ENCODE measurements at regions not wholly inside any gene's neighbourhood (a gene's known extent, or its start where the extent isn't known, plus 50 kb on each side); places are given as distances from the start of the nearest gene placed in this dataset.

DNA sequence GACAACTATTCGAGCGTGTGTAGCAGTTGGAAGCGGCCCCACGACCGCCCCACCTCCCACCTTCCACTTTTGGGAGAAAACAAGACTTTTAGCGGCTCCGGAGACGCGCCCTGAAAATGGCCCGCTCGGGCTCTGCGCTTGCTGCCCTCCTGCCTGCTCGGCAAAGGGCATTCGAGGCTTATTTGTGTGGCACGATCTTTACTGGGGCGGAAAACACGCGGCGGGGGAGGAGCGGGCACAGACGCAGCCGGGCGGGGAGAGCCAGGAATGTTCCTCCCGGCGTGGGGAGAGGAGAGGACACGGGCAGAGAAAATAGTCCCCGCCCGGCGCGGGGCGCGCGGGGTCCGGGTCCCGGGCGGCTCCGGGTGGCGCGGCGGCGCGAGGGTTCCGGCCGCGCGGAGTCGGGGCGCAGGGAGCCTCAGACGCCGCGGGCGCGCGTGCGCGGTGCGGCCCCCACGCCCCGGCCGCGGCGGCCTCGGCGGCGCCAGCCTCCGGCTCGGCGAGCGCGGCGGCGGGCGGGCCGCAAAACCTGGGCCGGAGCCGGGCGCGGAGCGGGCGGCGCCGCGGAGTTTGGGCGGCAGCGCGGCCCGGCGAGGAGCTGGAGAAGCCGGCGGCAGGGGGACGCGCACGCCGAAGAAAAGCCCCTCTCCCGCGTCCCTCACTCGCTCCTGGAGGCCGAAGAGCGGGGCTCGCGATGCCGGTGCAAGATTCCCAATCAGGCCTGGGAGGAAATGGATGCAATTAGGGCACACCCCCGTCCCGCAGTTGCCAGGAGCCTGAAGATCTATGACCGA lies 90.0 kb upstream of the ARID1B start:
- CTCF ChIA-PET: no interaction called here
- peak overlapping the region; percentile 91 for H3K4me2 ChIP-seq (ENCODE audit: low read length)
- peak overlapping the region; percentile 95 for H3K27ac ChIP-seq (ENCODE audit: low read depth, low read length)
- no peaks in the 10 kb centered on the region for H3K27me3 ChIP-seq (ENCODE audit: insufficient read depth, low read length)
- no peaks in the 10 kb centered on the region for H3K9me2 ChIP-seq (ENCODE audit: insufficient read depth)
- DNase-seq (ENCODE audit: low read depth, low spot score) (peak; percentile 40), ATAC-seq (peak; percentile 87)
- intact Hi-C loops (cut with micrococcal nuclease): loop anchor here (1.0 to 5.0 kb wide), 2 partner anchors 35 to 90 kb away; partner anchors contain the start of gene ARID1B
- no peaks in the 10 kb centered on the region for H3K79me2 ChIP-seq (ENCODE audit: insufficient read depth, low read length)
- peak overlapping the region; percentile 65 to 72 for H3K4me3 ChIP-seq (replicated peaks in 1 of 2; ENCODE audit: low read depth in 1 of 2, low read length in 2 of 2)
- H3K9ac ChIP-seq (ENCODE audit: low read length): peak overlapping the region; percentile 71
- no peaks in the 10 kb centered on the region for H3K9me3 ChIP-seq (ENCODE audit: control insufficient read depth in 1 of 2, insufficient read depth in 1 of 2, low read depth in 1 of 2, low read length in 2 of 2)
- RAD21 ChIA-PET (ENCODE audit: low non-redundant PET in 1 of 2, low total read pairs in 2 of 2, uncharacterized antibody in 2 of 2, unreplicated experiment in 2 of 2): no interaction called here
- H3K36me3 ChIP-seq (ENCODE audit: control insufficient read depth in 1 of 2, insufficient read depth in 2 of 2, low read length in 2 of 2): no peaks in the 10 kb centered on the region
- H3K4me1 ChIP-seq (ENCODE audit: control insufficient read depth in 1 of 2, insufficient read depth in 2 of 2, low read length in 2 of 2): peaks cover 12 to 24% of the 10 kb centered on the region in 2 experiments
- POLR2A ChIA-PET: no interaction called here
- no peaks in the 10 kb centered on the region for H4K20me1 ChIP-seq (ENCODE audit: insufficient read depth)
- peak overlapping the region; percentile 87 for H2AFZ ChIP-seq (ENCODE audit: low read depth, low read length, poor library complexity, severe bottlenecking)
- no TSS peak for BruUV-seq (replicated peaks)
- TF ChIP-seq YY1 (IDR thresholded peaks at IDR 0.05; ENCODE audit: extremely low read depth, insufficient replicate concordance, low read depth, low read length) (no peak), SIN3A (IDR thresholded peaks at IDR 0.05; ENCODE audit: low read depth) (no peak; the same call in 1 of the 2 replicates), SRF (IDR thresholded peaks at IDR 0.05; ENCODE audit: low read depth) (no peak), FOSL1 (IDR thresholded peaks at IDR 0.05; ENCODE audit: low read depth) (no peak), TCF7L2 (IDR thresholded peaks at IDR 0.05; ENCODE audit: borderline replicate concordance, extremely low read depth, insufficient read depth, insufficient read length) (peak; percentile 7), CBX3 (IDR thresholded peaks at IDR 0.05; ENCODE audit: low read depth) (no peak), ZNF274 (IDR thresholded peaks at IDR 0.05; ENCODE audit: low read depth, low read length) (no peak), POLR2AphosphoS5 (IDR thresholded peaks at IDR 0.05; ENCODE audit: low read depth, low read length) (peak; percentile 59), SP1 (IDR thresholded peaks at IDR 0.05; ENCODE audit: low read depth) (peak; percentile 7; the same call in 1 of the 2 replicates), EZH2phosphoT487 (IDR thresholded peaks at IDR 0.05; ENCODE audit: borderline replicate concordance) (no peak), ZFX (IDR thresholded peaks at IDR 0.05) (peak; percentile 41), CEBPB (IDR thresholded peaks at IDR 0.05; ENCODE audit: low read depth) (no peak), POLR2A (IDR thresholded peaks at IDR 0.05; ENCODE audit: borderline replicate concordance, extremely low read depth, insufficient read depth, insufficient read length) (peak; percentile 39), JUND (IDR thresholded peaks at IDR 0.05) (no peak), EZH2 (IDR thresholded peaks at IDR 0.05) (no peak), RAD21 (IDR thresholded peaks at IDR 0.05; ENCODE audit: low read depth) (no peak), EGR1 (IDR thresholded peaks at IDR 0.05; ENCODE audit: low read depth) (no peak), ELF1 (IDR thresholded peaks at IDR 0.05; ENCODE audit: borderline replicate concordance, low read depth) (no peak)
- TF ChIP-seq, protein P1, sequence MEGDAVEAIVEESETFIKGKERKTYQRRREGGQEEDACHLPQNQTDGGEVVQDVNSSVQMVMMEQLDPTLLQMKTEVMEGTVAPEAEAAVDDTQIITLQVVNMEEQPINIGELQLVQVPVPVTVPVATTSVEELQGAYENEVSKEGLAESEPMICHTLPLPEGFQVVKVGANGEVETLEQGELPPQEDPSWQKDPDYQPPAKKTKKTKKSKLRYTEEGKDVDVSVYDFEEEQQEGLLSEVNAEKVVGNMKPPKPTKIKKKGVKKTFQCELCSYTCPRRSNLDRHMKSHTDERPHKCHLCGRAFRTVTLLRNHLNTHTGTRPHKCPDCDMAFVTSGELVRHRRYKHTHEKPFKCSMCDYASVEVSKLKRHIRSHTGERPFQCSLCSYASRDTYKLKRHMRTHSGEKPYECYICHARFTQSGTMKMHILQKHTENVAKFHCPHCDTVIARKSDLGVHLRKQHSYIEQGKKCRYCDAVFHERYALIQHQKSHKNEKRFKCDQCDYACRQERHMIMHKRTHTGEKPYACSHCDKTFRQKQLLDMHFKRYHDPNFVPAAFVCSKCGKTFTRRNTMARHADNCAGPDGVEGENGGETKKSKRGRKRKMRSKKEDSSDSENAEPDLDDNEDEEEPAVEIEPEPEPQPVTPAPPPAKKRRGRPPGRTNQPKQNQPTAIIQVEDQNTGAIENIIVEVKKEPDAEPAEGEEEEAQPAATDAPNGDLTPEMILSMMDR (IDR thresholded peaks at IDR 0.05 in 2 of 3, conservative IDR thresholded peaks at IDR 0.05 in 1 of 3; ENCODE audit: borderline replicate concordance in 1 of 3, insufficient read depth in 1 of 3, low read depth in 2 of 3, low read length in 2 of 3): no peak
- TF ChIP-seq, protein P2, sequence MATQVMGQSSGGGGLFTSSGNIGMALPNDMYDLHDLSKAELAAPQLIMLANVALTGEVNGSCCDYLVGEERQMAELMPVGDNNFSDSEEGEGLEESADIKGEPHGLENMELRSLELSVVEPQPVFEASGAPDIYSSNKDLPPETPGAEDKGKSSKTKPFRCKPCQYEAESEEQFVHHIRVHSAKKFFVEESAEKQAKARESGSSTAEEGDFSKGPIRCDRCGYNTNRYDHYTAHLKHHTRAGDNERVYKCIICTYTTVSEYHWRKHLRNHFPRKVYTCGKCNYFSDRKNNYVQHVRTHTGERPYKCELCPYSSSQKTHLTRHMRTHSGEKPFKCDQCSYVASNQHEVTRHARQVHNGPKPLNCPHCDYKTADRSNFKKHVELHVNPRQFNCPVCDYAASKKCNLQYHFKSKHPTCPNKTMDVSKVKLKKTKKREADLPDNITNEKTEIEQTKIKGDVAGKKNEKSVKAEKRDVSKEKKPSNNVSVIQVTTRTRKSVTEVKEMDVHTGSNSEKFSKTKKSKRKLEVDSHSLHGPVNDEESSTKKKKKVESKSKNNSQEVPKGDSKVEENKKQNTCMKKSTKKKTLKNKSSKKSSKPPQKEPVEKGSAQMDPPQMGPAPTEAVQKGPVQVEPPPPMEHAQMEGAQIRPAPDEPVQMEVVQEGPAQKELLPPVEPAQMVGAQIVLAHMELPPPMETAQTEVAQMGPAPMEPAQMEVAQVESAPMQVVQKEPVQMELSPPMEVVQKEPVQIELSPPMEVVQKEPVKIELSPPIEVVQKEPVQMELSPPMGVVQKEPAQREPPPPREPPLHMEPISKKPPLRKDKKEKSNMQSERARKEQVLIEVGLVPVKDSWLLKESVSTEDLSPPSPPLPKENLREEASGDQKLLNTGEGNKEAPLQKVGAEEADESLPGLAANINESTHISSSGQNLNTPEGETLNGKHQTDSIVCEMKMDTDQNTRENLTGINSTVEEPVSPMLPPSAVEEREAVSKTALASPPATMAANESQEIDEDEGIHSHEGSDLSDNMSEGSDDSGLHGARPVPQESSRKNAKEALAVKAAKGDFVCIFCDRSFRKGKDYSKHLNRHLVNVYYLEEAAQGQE (IDR thresholded peaks at IDR 0.05; ENCODE audit: low read depth): no peak
- TF ChIP-seq, protein P3, sequence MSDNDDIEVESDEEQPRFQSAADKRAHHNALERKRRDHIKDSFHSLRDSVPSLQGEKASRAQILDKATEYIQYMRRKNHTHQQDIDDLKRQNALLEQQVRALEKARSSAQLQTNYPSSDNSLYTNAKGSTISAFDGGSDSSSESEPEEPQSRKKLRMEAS (IDR thresholded peaks at IDR 0.05): no peak
- TF ChIP-seq, protein P4, sequence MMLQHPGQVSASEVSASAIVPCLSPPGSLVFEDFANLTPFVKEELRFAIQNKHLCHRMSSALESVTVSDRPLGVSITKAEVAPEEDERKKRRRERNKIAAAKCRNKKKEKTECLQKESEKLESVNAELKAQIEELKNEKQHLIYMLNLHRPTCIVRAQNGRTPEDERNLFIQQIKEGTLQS (IDR thresholded peaks at IDR 0.05): no peak
